Activated CD4-positive, alpha-beta T cell treated with anti-CD3 and anti-CD28 coated beads for 36 hours (primary cell): ENCODE measurements at regions not wholly inside any gene's neighbourhood (a gene's known extent, or its start where the extent isn't known, plus 50 kb on each side); places are given as distances from the start of the nearest gene placed in this dataset.
"Not testable (repeated sequence)": the region's sequence is repeated elsewhere in the genome, so short reads cannot be mapped to it uniquely, and the experiment has no call there.

Experiments used
- ATAC-seq: fragments of 200-7000 bp; cut with Tn5 transposase; one replicate; pipeline ENCODE4 v1.10.0; 2021; ENCODE audit warnings: mild to moderate bottlenecking, moderate library complexity
- CTCF ChIA-PET: fragments of 350-600 bp; sonication (Branson Sonifier 250); formaldehyde crosslinking; loops from one replicate; lab custom pipeline; 2021; ENCODE audit warnings: antibody characterized with exemption; lab: Charles Lee
- POLR2A ChIA-PET: fragments of 350-600 bp; sonication (Branson Sonifier 250); formaldehyde crosslinking; loops from one replicate; lab custom pipeline; 2021; ENCODE audit warnings: antibody characterized with exemption, inconsistent platforms; lab: Charles Lee
- DNase-seq: peaks from one replicate; pipeline ENCODE4 v3.0.0-alpha.2; 2020
- H3K27ac Mint-ChIP-seq: one replicate; pipeline ENCODE4 v1.8.0; 2021; ENCODE audit warnings: mixed read lengths
- H3K27me3 Mint-ChIP-seq: one replicate; pipeline ENCODE4 v1.8.0; 2021; ENCODE audit warnings: mixed read lengths
- H3K36me3 Mint-ChIP-seq: one replicate; pipeline ENCODE4 v1.8.0; 2021; ENCODE audit warnings: low read depth, mixed read lengths
- H3K4me1 Mint-ChIP-seq: one replicate; pipeline ENCODE4 v1.8.0; 2021; ENCODE audit warnings: mixed read lengths
- H3K4me3 Mint-ChIP-seq: one replicate; pipeline ENCODE4 v1.8.0; 2021; ENCODE audit warnings: mild to moderate bottlenecking, moderate library complexity, mixed read lengths
- H3K9me3 Mint-ChIP-seq: one replicate; pipeline ENCODE4 v1.8.0; 2021; ENCODE audit warnings: low read depth, mixed read lengths
- intact Hi-C, 2 experiments: fragments of 100-400 bp; cut with DNase I in 1 of 2; cut with micrococcal nuclease in 1 of 2; formaldehyde crosslinking; loops; one replicate each; pipeline versions ENCODE4 v1.14.2 to v1.15.1; 2022 to 2024; cut with DNase I, micrococcal nuclease

GRCh38 chr11:130553306-130553705 is 104.9 kb downstream of the ADAMTS15 start:
- H3K36me3 Mint-ChIP-seq = no peaks in the 10 kb centered on the region
- H3K27me3 Mint-ChIP-seq = peaks cover 5% of the 10 kb centered on the region
- H3K4me3 Mint-ChIP-seq = no peak overlapping the region
- no peak for ATAC-seq
- intact Hi-C loops = no loop called here
- no peaks in the 10 kb centered on the region for H3K9me3 Mint-ChIP-seq
- H3K4me1 Mint-ChIP-seq = no peaks in the 10 kb centered on the region
- ChIA-PET POLR2A (no interaction called here), CTCF (no interaction called here)
- no peak for DNase-seq
- H3K27ac Mint-ChIP-seq = no peak overlapping the region

- intact Hi-C loops = no loop called here
- ChIA-PET POLR2A (no interaction called here), CTCF (no interaction called here)
- Mint-ChIP-seq H3K4me1 (no peaks in the 10 kb centered on the region), H3K27me3 (peaks cover 13% of the 10 kb centered on the region), H3K27ac (no peak overlapping the region), H3K4me3 (no peak overlapping the region), H3K9me3 (no peaks in the 10 kb centered on the region), H3K36me3 (no peaks in the 10 kb centered on the region)
- ATAC-seq (no peak), DNase-seq (no peak)
These were observed 106.0 kb downstream of the ADAMTS15 start for GRCh38 chr11:130554241-130555055.

- Mint-ChIP-seq H3K9me3 (no peaks in the 10 kb centered on the region), H3K27me3 (peaks cover 13% of the 10 kb centered on the region), H3K36me3 (no peaks in the 10 kb centered on the region), H3K4me1 (no peaks in the 10 kb centered on the region), H3K27ac (no peak overlapping the region), H3K4me3 (no peak overlapping the region)
- ATAC-seq (no peak), DNase-seq (no peak)
- intact Hi-C loops = no loop called here
- ChIA-PET POLR2A (no interaction called here), CTCF (no interaction called here)
These were observed 106.9 kb downstream of the ADAMTS15 start for GRCh38 chr11:130555251-130555841.

DNA sequence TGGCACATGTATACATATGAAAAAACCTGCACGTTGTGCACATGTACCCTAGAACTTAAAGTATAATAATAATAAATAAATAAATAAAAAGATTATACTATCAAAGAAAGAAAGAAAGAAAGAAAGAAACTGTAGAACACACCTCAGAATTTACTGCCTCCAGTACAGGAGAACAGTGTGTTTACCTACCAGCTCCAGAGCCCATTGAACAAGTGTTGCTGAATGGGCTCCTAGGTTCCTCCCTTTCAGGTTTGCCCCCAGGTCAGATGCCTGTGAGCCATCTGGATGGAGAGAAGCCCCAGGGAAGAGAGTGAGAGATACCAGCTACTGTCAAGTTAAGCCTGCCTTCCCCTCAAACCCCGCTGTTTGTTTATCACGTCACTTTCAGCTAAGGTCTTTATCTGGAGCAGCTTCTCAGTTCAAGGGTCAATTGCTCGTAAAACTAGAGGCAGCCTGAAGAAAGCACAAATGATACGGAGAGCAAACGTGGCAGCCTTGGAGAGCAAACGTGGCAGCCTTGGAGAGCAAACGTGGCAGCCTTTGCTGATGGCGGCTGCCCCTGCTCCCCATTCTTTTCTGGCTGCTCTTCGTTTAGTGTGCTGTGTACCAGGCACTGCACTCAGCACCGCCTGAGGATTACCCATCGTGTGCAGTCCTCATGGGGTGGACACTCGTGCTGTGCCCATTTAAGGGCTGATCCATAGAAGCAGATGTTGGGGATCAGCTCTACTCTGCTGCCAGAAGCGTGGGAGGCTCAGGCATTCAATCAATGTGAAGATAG is 111.7 kb downstream of the ADAMTS15 start:
- peaks cover 9% of the 10 kb centered on the region for H3K27me3 Mint-ChIP-seq
- no peaks in the 10 kb centered on the region for H3K4me1 Mint-ChIP-seq
- no peak overlapping the region for H3K27ac Mint-ChIP-seq
- ATAC-seq (no peak), DNase-seq (no peak)
- no peaks in the 10 kb centered on the region for H3K9me3 Mint-ChIP-seq
- H3K36me3 Mint-ChIP-seq = no peaks in the 10 kb centered on the region
- no peak overlapping the region for H3K4me3 Mint-ChIP-seq
- intact Hi-C loops = no loop called here
- ChIA-PET CTCF (interaction anchor here (0.6 kb wide), 1 partner anchor 74 kb away, joined by 3 read pairs; no protein-coding TSS in a partner anchor), POLR2A (no interaction called here)

GRCh38 chr11:130560781-130561109 is 112.3 kb downstream of the ADAMTS15 start:
- Mint-ChIP-seq H3K9me3 (no peaks in the 10 kb centered on the region), H3K4me1 (no peaks in the 10 kb centered on the region), H3K27me3 (peaks cover 9% of the 10 kb centered on the region), H3K4me3 (no peak overlapping the region), H3K36me3 (no peaks in the 10 kb centered on the region), H3K27ac (no peak overlapping the region)
- CTCF ChIA-PET = interaction anchor here (0.6 kb wide), 1 partner anchor 73 kb away, joined by 3 read pairs; no protein-coding TSS in a partner anchor
- DNase-seq = no peak
- ATAC-seq = no peak
- intact Hi-C loops = no loop called here
- POLR2A ChIA-PET = no interaction called here

- Mint-ChIP-seq H3K4me1 (no peaks in the 10 kb centered on the region), H3K36me3 (no peaks in the 10 kb centered on the region), H3K27me3 (peaks cover 9% of the 10 kb centered on the region), H3K27ac (no peak overlapping the region), H3K4me3 (no peak overlapping the region), H3K9me3 (no peaks in the 10 kb centered on the region)
- DNase-seq = no peak
- no peak for ATAC-seq
- intact Hi-C loops = no loop called here
- CTCF ChIA-PET = no interaction called here
- POLR2A ChIA-PET = no interaction called here
These were observed 113.0 kb downstream of the ADAMTS15 start for GRCh38 chr11:130561441-130561881.

GRCh38 chr11:130562549-130562948 is 114.1 kb downstream of the ADAMTS15 start:
- Mint-ChIP-seq H3K4me1 (no peaks in the 10 kb centered on the region), H3K27ac (no peak overlapping the region), H3K36me3 (no peaks in the 10 kb centered on the region), H3K4me3 (no peak overlapping the region), H3K9me3 (no peaks in the 10 kb centered on the region), H3K27me3 (peaks cover 9% of the 10 kb centered on the region)
- intact Hi-C loops = no loop called here
- ATAC-seq (no peak), DNase-seq (no peak)
- POLR2A ChIA-PET = no interaction called here
- CTCF ChIA-PET = no interaction called here

GRCh38 chr11:130566360-130566759 is 117.9 kb downstream of the ADAMTS15 start:
- DNase-seq, H3K27ac Mint-ChIP-seq, H3K36me3 Mint-ChIP-seq, H3K4me3 Mint-ChIP-seq, POLR2A ChIA-PET, CTCF ChIA-PET, ATAC-seq, intact Hi-C loops, H3K4me1 Mint-ChIP-seq, H3K27me3 Mint-ChIP-seq, H3K9me3 Mint-ChIP-seq: not testable (repeated sequence)

- no peak for ATAC-seq
- Mint-ChIP-seq H3K9me3 (no peaks in the 10 kb centered on the region), H3K4me3 (no peak overlapping the region), H3K27ac (no peak overlapping the region), H3K4me1 (no peaks in the 10 kb centered on the region), H3K36me3 (no peaks in the 10 kb centered on the region), H3K27me3 (no peaks in the 10 kb centered on the region)
- ChIA-PET POLR2A (no interaction called here), CTCF (no interaction called here)
- intact Hi-C loops = no loop called here
- DNase-seq = no peak
These were observed 123.1 kb downstream of the ADAMTS15 start for GRCh38 chr11:130571519-130571918.

- Mint-ChIP-seq H3K27me3 (no peaks in the 10 kb centered on the region), H3K36me3 (no peaks in the 10 kb centered on the region), H3K27ac (no peak overlapping the region), H3K9me3 (no peaks in the 10 kb centered on the region), H3K4me1 (no peaks in the 10 kb centered on the region), H3K4me3 (no peak overlapping the region)
- intact Hi-C loops = no loop called here
- ATAC-seq (no peak), DNase-seq (no peak)
- ChIA-PET POLR2A (no interaction called here), CTCF (no interaction called here)
These were observed 123.6 kb downstream of the ADAMTS15 start for GRCh38 chr11:130571947-130572584.

GRCh38 chr11:130573767-130574166 is 125.3 kb downstream of the ADAMTS15 start:
- intact Hi-C loops = no loop called here
- DNase-seq (no peak), ATAC-seq (no peak)
- POLR2A ChIA-PET = no interaction called here
- Mint-ChIP-seq H3K9me3 (no peaks in the 10 kb centered on the region), H3K36me3 (no peaks in the 10 kb centered on the region), H3K27me3 (no peaks in the 10 kb centered on the region), H3K4me1 (no peaks in the 10 kb centered on the region), H3K4me3 (no peak overlapping the region), H3K27ac (no peak overlapping the region)
- CTCF ChIA-PET = interaction anchor here (1.0 kb wide), 1 partner anchor 11 kb away, joined by 3 read pairs; no protein-coding TSS in a partner anchor
